ENCODE measurements at regions not wholly inside any gene's neighbourhood (a gene's known extent, or its start where the extent isn't known, plus 50 kb on each side); places are given as distances from the start of the nearest gene placed in this dataset.

GRCh38 chr1:195740862-195741261, 867.4 kb downstream of the KCNT2 start:
- no peak for TF ChIP-seq CTCF (IDR thresholded peaks at IDR 0.05; ENCODE audit: borderline replicate concordance, extremely low read depth, low read length, poor library complexity, severe bottlenecking)
- TF ChIP-seq EZH2 (IDR thresholded peaks at IDR 0.05; ENCODE audit: borderline replicate concordance, low read depth, low read length, severe bottlenecking) = no peak
